Thoracic aorta (tissue), 2 donors: ENCODE measurements at regions not wholly inside any gene's neighbourhood (a gene's known extent, or its start where the extent isn't known, plus 50 kb on each side); places are given as distances from the start of the nearest gene placed in this dataset.

Source experiments
- ATAC-seq: fragments of 150-250 bp; one replicate; pipeline ENCODE4 v1.8.0; 2017; ENCODE audit warnings: low read depth; ENCODE audit not compliant: insufficient number of reproducible peaks, low FRiP score
- DNase-seq: peaks from one replicate; pipeline ENCODE4 v3.0.0-alpha.2; 2020; ENCODE audit warnings: low spot score
- H3K27ac ChIP-seq, 2 donors: fragments of 200-600 bp; sonication (generic); 1 replicate in 1 of 2; 2 replicates in 1 of 2; pipeline ENCODE4 v1.5.1; 2016; ENCODE audit warnings: mild to moderate bottlenecking in 2 of 2, moderate library complexity in 2 of 2
- H3K27me3 ChIP-seq: fragments of 200-600 bp; sonication (generic); replicated peaks from 2 replicates; pipeline ENCODE4 v1.6.0; 2016; ENCODE audit warnings: mild to moderate bottlenecking; ENCODE audit not compliant: insufficient read depth
- H3K36me3 ChIP-seq: fragments of 200-600 bp; sonication (generic); one replicate; pipeline ENCODE4 v1.5.1; 2016
- H3K4me1 ChIP-seq, 2 donors: fragments of 200-600 bp; sonication (generic); 1 replicate in 1 of 2; 2 replicates in 1 of 2; pipeline versions ENCODE4 v1.5.1 to v1.6.0; 2016; ENCODE audit warnings: low read depth in 2 of 2, mild to moderate bottlenecking in 1 of 2; ENCODE audit not compliant: control insufficient read depth in 1 of 2
- H3K4me3 ChIP-seq: fragments of 200-600 bp; sonication (generic); 2 replicates; pipeline ENCODE4 v1.5.1; 2016; ENCODE audit warnings: mild to moderate bottlenecking
- H3K9me3 ChIP-seq: fragments of 200-600 bp; sonication (generic); 2 replicates; pipeline ENCODE4 v1.5.1; 2016
- CTCF ChIP-seq: fragments of 200-600 bp; sonication (generic); IDR thresholded peaks from one replicate; pipeline ENCODE4 v1.5.1; 2019; ENCODE audit warnings: antibody characterized with exemption

GRCh38 chr7:85586091-85586490, 399.2 kb upstream of the SEMA3D start:
- no peaks in the 10 kb centered on the region for H3K9me3 ChIP-seq
- H3K4me3 ChIP-seq = no peak overlapping the region
- TF ChIP-seq CTCF = no peak
- H3K27me3 ChIP-seq = no peaks in the 10 kb centered on the region
- no peaks in the 10 kb centered on the region for H3K4me1 ChIP-seq
- H3K27ac ChIP-seq = no peak overlapping the region
- DNase-seq = no peak
- ATAC-seq = no peak
- H3K36me3 ChIP-seq = no peaks in the 10 kb centered on the region

- Histone ChIP-seq H3K4me1 (no peaks in the 10 kb centered on the region), H3K27ac (no peak overlapping the region), H3K36me3 (no peaks in the 10 kb centered on the region), H3K9me3 (no peaks in the 10 kb centered on the region), H3K4me3 (no peak overlapping the region), H3K27me3 (no peaks in the 10 kb centered on the region)
- ATAC-seq (no peak), DNase-seq (no peak)
- TF ChIP-seq CTCF = no peak
These were observed 396.5 kb upstream of the SEMA3D start for GRCh38 chr7:85583131-85583953.

- no peak for ATAC-seq
- no peak for TF ChIP-seq CTCF
These were observed 387.0 kb upstream of the SEMA3D start for GRCh38 chr7:85573844-85574243.

GRCh38 chr7:85573346-85573745, 386.5 kb upstream of the SEMA3D start:
- Histone ChIP-seq H3K4me3 (no peak overlapping the region), H3K27me3 (no peaks in the 10 kb centered on the region), H3K27ac (no peak overlapping the region), H3K4me1 (no peaks in the 10 kb centered on the region), H3K36me3 (no peaks in the 10 kb centered on the region), H3K9me3 (no peaks in the 10 kb centered on the region)
- DNase-seq (no peak), ATAC-seq (no peak)
- no peak for TF ChIP-seq CTCF

More at GRCh38 chr7:85573844-85574243, 387.0 kb upstream of the SEMA3D start:
- H3K27ac ChIP-seq = no peak overlapping the region
- no peaks in the 10 kb centered on the region for H3K36me3 ChIP-seq
- no peak overlapping the region for H3K4me3 ChIP-seq
- DNase-seq = no peak
- no peaks in the 10 kb centered on the region for H3K9me3 ChIP-seq
- no peaks in the 10 kb centered on the region for H3K4me1 ChIP-seq
- H3K27me3 ChIP-seq = no peaks in the 10 kb centered on the region

- no peak for TF ChIP-seq CTCF
- H3K27me3 ChIP-seq = no peaks in the 10 kb centered on the region
- no peak overlapping the region for H3K27ac ChIP-seq
- no peak for DNase-seq
- H3K9me3 ChIP-seq = no peaks in the 10 kb centered on the region
- no peak overlapping the region for H3K4me3 ChIP-seq
- ATAC-seq = no peak
- H3K4me1 ChIP-seq = no peaks in the 10 kb centered on the region
- no peaks in the 10 kb centered on the region for H3K36me3 ChIP-seq
These were observed 384.0 kb upstream of the SEMA3D start for GRCh38 chr7:85570898-85571297.
